IMR-90 (cell line): ENCODE measurements at regions not wholly inside any gene's neighbourhood (a gene's known extent, or its start where the extent isn't known, plus 50 kb on each side); places are given as distances from the start of the nearest gene placed in this dataset.

Source experiments
- ATAC-seq: fragments of 200-7000 bp; cut with Tn5 transposase; 2 replicates; pipeline ENCODE4 v1.9.1; 2020; ENCODE audit warnings: low read depth, mild to moderate bottlenecking, moderate library complexity
- BruUV-seq: library from RNA; stranded (reverse); fragments of 400-500 nt; replicated peaks from 2 replicates; lab custom pipeline; 2021; lab: Mats Ljungman, UMichigan
- CTCF ChIA-PET: fragments of 300-600 bp; formaldehyde crosslinking; extraction: SDS; loops from one replicate; lab custom pipeline; 2021; ENCODE audit warnings: antibody characterized with exemption; lab: Yijun Ruan, JAX
- POLR2A ChIA-PET: fragments of 300-600 bp; sonication (Branson Sonifier 250); formaldehyde crosslinking; loops from one replicate; lab custom pipeline; 2022; ENCODE audit warnings: antibody characterized with exemption; ENCODE audit not compliant: unreplicated experiment; lab: Charles Lee
- DNase-seq: peaks from one replicate; pipeline ENCODE4 v3.0.0; 2013
- H2AFZ ChIP-seq: replicated peaks from 2 replicates; pipeline ENCODE3; 2013; ENCODE audit warnings: low read length, mild to moderate bottlenecking; ENCODE audit not compliant: poor library complexity
- H2AK5ac ChIP-seq: 2 replicates; pipeline ENCODE4 v1.6.1; 2013; ENCODE audit warnings: low read depth, low read length, inconsistent platforms
- H2AK9ac ChIP-seq: replicated peaks from 2 replicates; pipeline ENCODE3; 2013; ENCODE audit warnings: mild to moderate bottlenecking, low read depth, low read length, moderate library complexity; ENCODE audit not compliant: poor library complexity
- H2BK120ac ChIP-seq: 2 replicates; pipeline ENCODE4 v1.6.1; 2013; ENCODE audit warnings: low read depth, low read length, inconsistent platforms
- H2BK15ac ChIP-seq: 3 replicates; pipeline ENCODE4 v1.6.1; 2013; ENCODE audit warnings: low read depth, low read length, inconsistent platforms
- H2BK20ac ChIP-seq: 2 replicates; pipeline ENCODE4 v1.6.1; 2013; ENCODE audit warnings: low read depth, mild to moderate bottlenecking, inconsistent platforms, low read length, moderate library complexity
- H2BK5ac ChIP-seq: 2 replicates; pipeline ENCODE4 v1.6.1; 2013; ENCODE audit warnings: mild to moderate bottlenecking, low read depth, low read length, inconsistent platforms; ENCODE audit not compliant: poor library complexity, severe bottlenecking
- H3K14ac ChIP-seq: replicated peaks from 2 replicates; pipeline ENCODE4 v1.6.1; 2013; ENCODE audit warnings: low read depth, low read length, inconsistent platforms
- H3K18ac ChIP-seq: 2 replicates; pipeline ENCODE4 v1.6.1; 2013; ENCODE audit warnings: low read depth, low read length, control low read depth
- H3K23ac ChIP-seq: 2 replicates; pipeline ENCODE4 v1.6.1; 2013; ENCODE audit warnings: low read depth, low read length, inconsistent platforms
- H3K27ac ChIP-seq: 2 replicates; pipeline ENCODE4 v1.5.1; 2013; ENCODE audit warnings: mild to moderate bottlenecking, control low read depth, low read length; ENCODE audit not compliant: insufficient read depth
- H3K27me3 ChIP-seq: 2 replicates; pipeline ENCODE4 v1.6.1; 2013; ENCODE audit warnings: low read length; ENCODE audit not compliant: control insufficient read depth, insufficient read depth
- H3K36me3 ChIP-seq: 2 replicates; pipeline ENCODE4 v1.6.1; 2013; ENCODE audit warnings: low read length, mixed read lengths; ENCODE audit not compliant: control insufficient read depth, insufficient read depth
- H3K4ac ChIP-seq: 2 replicates; pipeline ENCODE4 v1.6.1; 2013; ENCODE audit warnings: low read depth, low read length, inconsistent platforms
- H3K4me1 ChIP-seq: 2 replicates; pipeline ENCODE4 v1.6.1; 2013; ENCODE audit warnings: low read length, mixed read lengths; ENCODE audit not compliant: control insufficient read depth, insufficient read depth
- H3K4me2 ChIP-seq: 2 replicates; pipeline ENCODE4 v1.6.1; 2013; ENCODE audit warnings: low read depth, mild to moderate bottlenecking, control low read depth, low read length, moderate library complexity
- H3K4me3 ChIP-seq: 2 replicates; pipeline ENCODE4 v1.5.1; 2013; ENCODE audit warnings: low read depth, mild to moderate bottlenecking, control low read depth, low read length, moderate library complexity; ENCODE audit not compliant: insufficient read depth
- H3K56ac ChIP-seq: 2 replicates; pipeline ENCODE4 v1.6.1; 2013; ENCODE audit warnings: low read length, inconsistent platforms; ENCODE audit not compliant: insufficient read depth; ENCODE audit errors: extremely low read depth
- H3K79me1 ChIP-seq, 2 experiments: 2 replicates each; pipeline ENCODE4 v1.6.1; 2013; ENCODE audit warnings: low read length in 2 of 2, inconsistent platforms in 1 of 2, low read depth in 1 of 2
- H3K9ac ChIP-seq: 2 replicates; pipeline ENCODE4 v1.6.1; 2013; ENCODE audit warnings: low read depth, low read length, control low read depth
- H3K9me1 ChIP-seq: 2 replicates; pipeline ENCODE4 v1.6.1; 2013; ENCODE audit warnings: low read length, inconsistent platforms; ENCODE audit not compliant: insufficient read depth
- H3K9me3 ChIP-seq: 2 replicates; pipeline ENCODE4 v1.6.1; 2013; ENCODE audit warnings: low read length; ENCODE audit not compliant: control insufficient read depth, insufficient read depth
- H4K20me1 ChIP-seq: 2 replicates; pipeline ENCODE4 v1.6.1; 2013; ENCODE audit warnings: low read length, inconsistent platforms; ENCODE audit not compliant: insufficient read depth
- H4K5ac ChIP-seq: 2 replicates; pipeline ENCODE4 v1.6.1; 2013; ENCODE audit warnings: mild to moderate bottlenecking, low read depth, low read length, control low read depth
- H4K8ac ChIP-seq, 2 experiments: 2 replicates each; pipeline ENCODE4 v1.6.1; 2013; ENCODE audit warnings: low read depth in 2 of 2, low read length in 2 of 2, control low read depth in 1 of 2, inconsistent platforms in 1 of 2
- H4K91ac ChIP-seq: 2 replicates; pipeline ENCODE4 v1.6.1; 2013; ENCODE audit warnings: low read depth, low read length, inconsistent platforms; ENCODE audit not compliant: insufficient read depth
- CEBPB ChIP-seq: IDR thresholded peaks from 2 replicates; pipeline ENCODE4 v1.6.1; 2012; ENCODE audit warnings: low read depth, low read length, improper control_type of control experiment
- MXI1 ChIP-seq: IDR thresholded peaks from 2 replicates; pipeline ENCODE4 v1.6.1; 2012; ENCODE audit warnings: low read depth, mild to moderate bottlenecking, low read length, moderate library complexity, borderline replicate concordance
- WGBS, 2 experiments: methylation state at CpG; one replicate each; pipeline versions ENCODE4 v1.1.5 to v1.1.7; 2013; ENCODE audit warnings: missing lambda C conversion rate in 2 of 2; ENCODE audit not compliant: insufficient read length in 1 of 2; ENCODE audit errors: extremely low coverage in 2 of 2; 5-methylcytosine and 5-hydroxymethylcytosine counted together
- dilution Hi-C: fragments of 300-500 bp; cut with HindIII; formaldehyde crosslinking; loops from one replicate; pipeline ENCODE4 v1.14.3; 2018; ENCODE audit warnings: low sequenced_read_pairs; ENCODE audit not compliant: unreplicated experiment
- in situ Hi-C: fragments of 300-500 bp; cut with MboI; formaldehyde crosslinking; loops from 3 replicates; pipeline ENCODE4 v1.14.3; 2019; ENCODE audit warnings: low sequenced_read_pairs, inconsistent platforms, mixed read lengths
- intact Hi-C: fragments of 100-400 bp; cut with micrococcal nuclease; formaldehyde crosslinking; loops from 2 replicates; pipeline ENCODE4 v1.10.0; 2022

- POLR2A ChIA-PET = no interaction called here
- H3K27me3 ChIP-seq = no peaks in the 10 kb centered on the region
- no peak overlapping the region for H2BK20ac ChIP-seq
- H3K4ac ChIP-seq = no peak overlapping the region
- in situ Hi-C loops (no loop called here), intact Hi-C loops (no loop called here), dilution Hi-C loops (no loop called here)
- no peak overlapping the region for H3K4me2 ChIP-seq
- H2AK9ac ChIP-seq = no peak overlapping the region
- H3K36me3 ChIP-seq = no peaks in the 10 kb centered on the region
- no peak overlapping the region for H3K9ac ChIP-seq
- H4K8ac ChIP-seq = no peak overlapping the region
- no peak overlapping the region for H3K56ac ChIP-seq
- H3K9me3 ChIP-seq = no peaks in the 10 kb centered on the region
- CTCF ChIA-PET = no interaction called here
- ATAC-seq (no peak), DNase-seq (no peak)
- no peak overlapping the region for H2BK5ac ChIP-seq
- no peak overlapping the region for H2AFZ ChIP-seq
- no peak overlapping the region for H3K27ac ChIP-seq
- no peak for TF ChIP-seq CEBPB
- no peak for TF ChIP-seq MXI1
- no peaks in the 10 kb centered on the region for H3K9me1 ChIP-seq
- no peaks in the 10 kb centered on the region for H4K20me1 ChIP-seq
- H3K4me1 ChIP-seq = no peaks in the 10 kb centered on the region
- H3K4me3 ChIP-seq = no peak overlapping the region
- no peak overlapping the region for H2BK120ac ChIP-seq
- no TSS peak for BruUV-seq
- no peak overlapping the region for H2BK15ac ChIP-seq
- no peak overlapping the region for H2AK5ac ChIP-seq
- H3K18ac ChIP-seq = no peak overlapping the region
- no peak overlapping the region for H3K23ac ChIP-seq
- no peak overlapping the region for H3K14ac ChIP-seq
- H4K5ac ChIP-seq = no peak overlapping the region
- H3K79me1 ChIP-seq = no peaks in the 10 kb centered on the region
- H4K91ac ChIP-seq = no peak overlapping the region
- 77% methylated on average over 1 of the region's 1 CpG; no CpG with 5 or more reads in 1 of the 2 experiments for WGBS, 2 experiments
Measured at GRCh38 chr11:31913985-31914384, 102.9 kb upstream of the PAX6 start.
